ENCODE measurements at regions not wholly inside any gene's neighbourhood (a gene's known extent, or its start where the extent isn't known, plus 50 kb on each side); places are given as distances from the start of the nearest gene placed in this dataset.
"Not testable (repeated sequence)": the region's sequence is repeated elsewhere in the genome, so short reads cannot be mapped to it uniquely, and the experiment has no call there.

DNA sequence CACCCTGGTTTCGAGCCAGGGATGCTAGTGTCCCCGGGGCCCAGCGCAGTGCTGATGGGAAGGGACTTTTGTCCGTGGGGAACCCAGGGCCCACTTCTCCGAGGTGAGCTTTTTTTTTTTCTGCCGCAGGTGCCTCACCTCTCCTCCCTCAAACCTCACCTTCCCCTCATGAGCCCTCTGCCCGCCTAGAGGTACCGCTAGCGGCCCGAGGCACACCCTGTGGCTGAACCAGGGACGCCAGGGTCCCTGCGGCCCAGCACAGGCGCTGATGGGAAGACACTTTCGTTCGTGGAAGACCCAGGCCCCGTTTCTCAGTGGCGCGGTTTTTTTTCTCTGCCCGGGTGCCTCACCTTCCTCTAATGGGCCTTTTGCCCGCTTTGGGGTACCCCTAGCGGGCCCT lies 1570.7 kb downstream of the TSPY10 start:
- H3K36me3 ChIP-seq (ENCODE audit: insufficient read depth, low read length); H3K4me1 Mint-ChIP-seq; CTCF ChIA-PET; DNase-seq; H3K9me3 ChIP-seq (ENCODE audit: low read length); H3K27ac ChIP-seq (ENCODE audit: low read depth, low read length); H3K4me3 Mint-ChIP-seq; H3K4me1 ChIP-seq (ENCODE audit: insufficient read depth, low read length); H3K27me3 Mint-ChIP-seq; H3K27ac Mint-ChIP-seq; H3K9me3 Mint-ChIP-seq; H3K36me3 Mint-ChIP-seq; H3K27me3 ChIP-seq (ENCODE audit: insufficient read depth, low read length, poor library complexity, severe bottlenecking); H3K4me3 ChIP-seq (ENCODE audit: low read length); POLR2A ChIA-PET: not testable (repeated sequence)

DNA sequence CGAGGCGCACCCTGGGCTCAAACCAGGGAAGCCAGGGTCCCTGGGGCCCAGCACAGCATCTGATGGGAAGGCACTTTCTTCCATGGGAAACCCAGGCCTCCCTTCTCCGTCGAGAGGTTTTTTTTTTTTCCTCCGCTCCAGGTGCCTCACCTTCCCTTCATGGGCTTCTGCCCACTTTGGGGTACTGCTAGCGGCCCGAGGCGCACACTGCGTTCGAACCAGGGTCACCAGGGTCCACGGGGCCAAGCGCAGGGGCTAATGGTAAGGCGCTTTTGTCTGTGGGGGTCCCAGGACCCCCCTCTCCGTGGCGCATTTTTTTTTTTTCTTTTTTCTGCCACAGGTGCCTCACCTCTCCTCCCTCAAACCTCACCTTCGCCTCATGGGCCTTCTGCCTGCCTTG lies 1571.3 kb downstream of the TSPY10 start:
- Mint-ChIP-seq H3K4me1 (no peaks in the 10 kb centered on the region), H3K27me3 (no peaks in the 10 kb centered on the region), H3K9me3 (no peaks in the 10 kb centered on the region), H3K27ac (no peak overlapping the region), H3K36me3 (no peaks in the 10 kb centered on the region), H3K4me3 (no peak overlapping the region)
- Histone ChIP-seq H3K4me1 (ENCODE audit: insufficient read depth, low read length) (no peaks in the 10 kb centered on the region), H3K4me3 (ENCODE audit: low read length) (no peak overlapping the region), H3K27ac (ENCODE audit: low read depth, low read length) (no peak overlapping the region), H3K27me3 (ENCODE audit: insufficient read depth, low read length, poor library complexity, severe bottlenecking) (no peaks in the 10 kb centered on the region), H3K9me3 (ENCODE audit: low read length) (no peaks in the 10 kb centered on the region), H3K36me3 (ENCODE audit: insufficient read depth, low read length) (no peaks in the 10 kb centered on the region)
- CTCF ChIA-PET: no interaction called here
- no peak for DNase-seq
- POLR2A ChIA-PET: no interaction called here

DNA sequence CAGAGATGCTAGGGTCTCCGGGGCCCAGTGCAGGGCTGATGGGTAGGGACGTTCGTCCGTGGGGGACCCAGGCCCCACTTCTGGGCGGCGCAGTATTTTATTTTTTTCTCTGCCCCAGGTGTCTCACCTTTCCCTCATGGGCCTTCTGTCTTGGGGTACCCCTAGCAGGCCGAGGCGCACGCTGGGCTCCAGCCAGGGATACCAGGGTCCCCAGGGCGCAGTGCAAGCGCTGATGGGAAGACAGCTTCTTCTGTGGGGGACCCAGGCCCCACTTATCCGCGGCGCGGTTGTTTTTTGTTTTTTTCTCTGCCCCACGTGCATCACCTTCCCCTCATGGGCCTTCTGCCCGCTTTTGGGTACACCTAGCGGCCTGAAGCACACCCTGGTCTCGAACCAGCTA lies 1572.8 kb downstream of the TSPY10 start:
- H3K27me3 ChIP-seq (ENCODE audit: insufficient read depth, low read length, poor library complexity, severe bottlenecking); POLR2A ChIA-PET; H3K4me3 ChIP-seq (ENCODE audit: low read length); H3K36me3 Mint-ChIP-seq; CTCF ChIA-PET; H3K27ac Mint-ChIP-seq; H3K9me3 Mint-ChIP-seq; H3K4me1 Mint-ChIP-seq; H3K4me1 ChIP-seq (ENCODE audit: insufficient read depth, low read length); H3K4me3 Mint-ChIP-seq; H3K36me3 ChIP-seq (ENCODE audit: insufficient read depth, low read length); H3K9me3 ChIP-seq (ENCODE audit: low read length); DNase-seq; H3K27me3 Mint-ChIP-seq; H3K27ac ChIP-seq (ENCODE audit: low read depth, low read length): not testable (repeated sequence)

DNA sequence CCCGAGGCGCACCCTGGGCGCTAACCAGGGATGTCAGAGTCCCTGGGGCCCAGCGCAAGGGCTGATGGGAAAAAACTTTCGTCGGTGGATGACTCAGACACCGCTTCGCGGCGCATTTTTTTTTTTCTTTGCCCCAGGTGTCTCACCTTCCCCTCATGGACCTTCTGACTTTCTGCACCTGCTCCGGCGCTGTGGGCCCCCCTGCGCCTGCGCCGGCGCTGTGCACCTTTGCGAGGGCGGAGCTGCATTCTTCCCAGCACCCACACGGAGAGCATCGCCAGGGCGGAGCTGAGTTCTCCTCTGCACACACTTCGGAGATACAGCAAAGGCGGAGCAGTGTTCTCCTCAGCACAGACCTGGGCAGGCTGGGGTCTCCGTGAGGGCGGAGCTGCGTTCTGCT lies 1575.3 kb downstream of the TSPY10 start:
- H3K4me3 Mint-ChIP-seq; CTCF ChIA-PET; H3K9me3 Mint-ChIP-seq; H3K4me1 Mint-ChIP-seq; H3K27me3 ChIP-seq (ENCODE audit: insufficient read depth, low read length, poor library complexity, severe bottlenecking); H3K27ac ChIP-seq (ENCODE audit: low read depth, low read length); H3K27ac Mint-ChIP-seq; H3K4me1 ChIP-seq (ENCODE audit: insufficient read depth, low read length); H3K36me3 Mint-ChIP-seq; H3K27me3 Mint-ChIP-seq; POLR2A ChIA-PET; DNase-seq; H3K9me3 ChIP-seq (ENCODE audit: low read length); H3K36me3 ChIP-seq (ENCODE audit: insufficient read depth, low read length); H3K4me3 ChIP-seq (ENCODE audit: low read length): not testable (repeated sequence)

DNA sequence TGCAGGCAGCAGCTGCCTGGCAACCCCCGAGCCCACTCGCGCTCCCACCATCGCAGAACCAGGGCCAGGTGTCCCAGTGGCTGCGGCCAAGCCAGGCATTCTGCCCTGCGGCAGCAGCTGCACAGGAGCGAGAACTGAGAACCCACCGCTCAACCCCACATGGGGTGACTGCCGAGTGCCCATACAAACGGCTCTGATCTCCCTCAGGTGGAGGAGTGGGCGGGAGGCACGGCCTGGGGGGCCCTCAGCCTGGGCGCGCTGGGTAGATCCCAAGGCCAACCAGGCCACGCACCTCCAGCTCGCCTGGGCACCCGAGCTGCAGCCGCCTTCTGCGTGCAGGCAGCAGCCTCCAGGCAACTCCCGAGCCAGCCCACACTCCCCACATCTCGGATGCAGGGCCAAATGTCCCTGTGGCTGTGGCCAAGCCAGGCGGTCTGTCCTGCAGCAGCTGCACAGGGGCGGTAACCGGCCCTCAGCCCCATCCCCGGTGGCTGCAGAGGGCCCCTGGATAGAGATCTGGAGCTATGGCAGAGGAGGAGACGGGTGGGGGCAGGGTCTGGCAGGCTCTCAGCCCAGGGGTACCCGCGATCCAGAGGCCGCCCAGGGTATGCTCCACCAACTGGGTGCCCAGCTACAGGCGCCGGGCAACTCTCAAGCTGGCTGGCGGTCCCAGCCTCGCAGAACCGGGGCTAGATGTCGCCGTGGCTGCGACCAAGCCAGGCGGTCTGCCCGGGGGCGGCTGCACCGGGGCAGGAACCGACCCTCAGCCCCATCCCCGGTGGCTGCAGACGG lies 1579.6 kb downstream of the TSPY10 start:
- H3K4me1 Mint-ChIP-seq; CTCF ChIA-PET; H3K4me1 ChIP-seq (ENCODE audit: insufficient read depth, low read length); DNase-seq; H3K27me3 Mint-ChIP-seq; H3K9me3 Mint-ChIP-seq; H3K27ac Mint-ChIP-seq; H3K36me3 ChIP-seq (ENCODE audit: insufficient read depth, low read length); H3K27me3 ChIP-seq (ENCODE audit: insufficient read depth, low read length, poor library complexity, severe bottlenecking); H3K9me3 ChIP-seq (ENCODE audit: low read length); H3K27ac ChIP-seq (ENCODE audit: low read depth, low read length); H3K36me3 Mint-ChIP-seq; H3K4me3 ChIP-seq (ENCODE audit: low read length); H3K4me3 Mint-ChIP-seq; POLR2A ChIA-PET: not testable (repeated sequence)

DNA sequence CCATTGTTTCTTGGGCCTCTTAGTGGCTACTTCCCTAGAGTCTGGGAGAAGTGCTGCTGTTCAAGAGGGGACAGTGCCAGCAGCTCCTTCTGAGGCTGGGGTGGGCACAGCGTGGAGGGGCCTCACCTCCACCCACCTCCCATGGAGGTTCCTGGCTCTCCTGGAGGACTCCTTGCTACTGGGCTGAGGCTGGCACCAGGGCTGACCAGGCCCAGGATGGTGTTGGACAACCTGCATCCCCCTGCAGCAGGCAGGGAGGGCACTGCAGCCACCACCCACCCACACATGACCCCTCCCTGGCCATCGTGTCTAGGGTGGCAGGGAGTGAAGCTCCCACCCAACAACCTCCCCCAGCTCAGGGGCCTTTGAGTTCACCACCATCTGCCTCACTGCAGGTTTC lies 1549.3 kb upstream of the USP9Y start:
- H3K4me1 ChIP-seq (ENCODE audit: insufficient read depth, low read length); POLR2A ChIA-PET; H3K36me3 Mint-ChIP-seq; DNase-seq; H3K9me3 ChIP-seq (ENCODE audit: low read length); H3K9me3 Mint-ChIP-seq; H3K4me3 ChIP-seq (ENCODE audit: low read length); H3K4me1 Mint-ChIP-seq; CTCF ChIA-PET; H3K27me3 Mint-ChIP-seq; H3K27me3 ChIP-seq (ENCODE audit: insufficient read depth, low read length, poor library complexity, severe bottlenecking); H3K27ac Mint-ChIP-seq; H3K36me3 ChIP-seq (ENCODE audit: insufficient read depth, low read length); H3K27ac ChIP-seq (ENCODE audit: low read depth, low read length); H3K4me3 Mint-ChIP-seq: not testable (repeated sequence)

DNA sequence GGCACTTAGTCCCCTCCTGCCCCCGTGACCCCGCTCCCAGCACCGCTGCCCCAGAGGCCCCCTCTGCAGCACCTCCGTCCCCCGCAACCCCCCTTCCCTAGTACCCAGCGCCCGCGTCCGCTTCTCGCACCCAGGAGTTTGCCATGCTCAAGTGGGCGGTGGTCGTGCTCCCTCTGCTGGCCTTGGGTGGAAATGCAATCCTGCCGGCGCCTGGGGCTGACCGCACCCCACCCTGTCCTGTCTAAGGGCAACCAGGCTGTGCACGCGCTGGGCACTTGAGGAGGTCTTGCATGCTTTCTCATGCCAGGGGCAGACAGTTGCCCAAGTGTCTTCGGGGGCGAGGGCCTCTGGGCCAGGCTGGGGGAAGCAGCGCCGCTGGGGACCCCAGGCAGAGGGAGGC lies 1544.9 kb upstream of the USP9Y start:
- H3K4me1 ChIP-seq (ENCODE audit: insufficient read depth, low read length); H3K27me3 ChIP-seq (ENCODE audit: insufficient read depth, low read length, poor library complexity, severe bottlenecking); H3K4me1 Mint-ChIP-seq; H3K9me3 Mint-ChIP-seq; CTCF ChIA-PET; H3K4me3 ChIP-seq (ENCODE audit: low read length); H3K27ac Mint-ChIP-seq; H3K4me3 Mint-ChIP-seq; DNase-seq; H3K27me3 Mint-ChIP-seq; H3K36me3 Mint-ChIP-seq; H3K9me3 ChIP-seq (ENCODE audit: low read length); H3K36me3 ChIP-seq (ENCODE audit: insufficient read depth, low read length); POLR2A ChIA-PET; H3K27ac ChIP-seq (ENCODE audit: low read depth, low read length): not testable (repeated sequence)

DNA sequence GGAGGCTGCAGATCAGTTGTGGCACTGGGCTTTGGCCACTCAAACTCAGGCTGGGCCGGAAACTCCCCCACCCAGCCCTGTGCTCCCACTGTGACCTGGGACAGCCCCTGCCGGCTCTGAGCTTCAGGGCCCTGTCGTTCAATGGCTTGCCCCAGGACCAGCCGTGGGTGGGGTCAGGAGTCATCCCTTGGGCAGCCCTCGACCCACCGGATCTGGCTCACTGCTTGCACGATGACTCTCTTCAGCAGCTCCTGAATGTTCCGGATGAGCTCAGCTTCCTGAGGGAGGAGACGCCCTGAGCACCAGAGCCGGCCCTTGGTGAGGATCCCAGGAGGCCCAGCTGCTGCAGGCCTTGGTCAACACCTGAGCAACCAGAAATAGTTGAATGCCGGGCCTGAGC lies 1544.2 kb upstream of the USP9Y start:
- H3K4me3 Mint-ChIP-seq, H3K27ac Mint-ChIP-seq, POLR2A ChIA-PET: not testable (repeated sequence)

DNA sequence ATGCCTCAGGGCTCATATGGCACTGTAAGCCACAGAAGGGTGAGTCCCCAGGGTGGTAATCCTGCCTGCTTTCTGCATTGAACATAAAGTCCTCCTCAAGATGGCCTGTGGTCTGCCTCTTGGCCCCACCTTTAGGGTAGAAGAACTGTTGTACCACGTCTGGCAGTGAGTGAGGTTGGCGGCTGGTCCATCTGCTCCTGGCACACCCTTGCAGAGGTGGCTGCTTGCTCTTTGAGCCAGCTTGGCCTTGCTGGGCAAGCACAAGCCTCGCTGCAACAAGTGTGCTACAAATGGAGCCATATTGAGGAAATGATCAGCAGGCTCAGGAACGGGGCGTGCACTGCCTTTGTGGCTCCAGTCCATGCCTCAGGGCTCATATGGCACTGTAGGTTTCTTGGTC lies 1524.0 kb upstream of the USP9Y start:
- H3K27me3 ChIP-seq (ENCODE audit: insufficient read depth, low read length, poor library complexity, severe bottlenecking); H3K27ac ChIP-seq (ENCODE audit: low read depth, low read length); H3K4me1 ChIP-seq (ENCODE audit: insufficient read depth, low read length); H3K9me3 ChIP-seq (ENCODE audit: low read length); H3K27ac Mint-ChIP-seq; H3K27me3 Mint-ChIP-seq; H3K4me3 ChIP-seq (ENCODE audit: low read length); POLR2A ChIA-PET; H3K36me3 ChIP-seq (ENCODE audit: insufficient read depth, low read length); H3K4me3 Mint-ChIP-seq; DNase-seq; H3K4me1 Mint-ChIP-seq; CTCF ChIA-PET; H3K36me3 Mint-ChIP-seq; H3K9me3 Mint-ChIP-seq: not testable (repeated sequence)

More for the DNA sequence above, 1544.2 kb upstream of the USP9Y start:
- H3K36me3 Mint-ChIP-seq; H3K27ac ChIP-seq (ENCODE audit: low read depth, low read length); H3K4me3 ChIP-seq (ENCODE audit: low read length); H3K9me3 Mint-ChIP-seq; H3K36me3 ChIP-seq (ENCODE audit: insufficient read depth, low read length); CTCF ChIA-PET; H3K27me3 Mint-ChIP-seq; H3K4me1 Mint-ChIP-seq; DNase-seq; H3K27me3 ChIP-seq (ENCODE audit: insufficient read depth, low read length, poor library complexity, severe bottlenecking); H3K9me3 ChIP-seq (ENCODE audit: low read length); H3K4me1 ChIP-seq (ENCODE audit: insufficient read depth, low read length): not testable (repeated sequence)
